Activated T-cell treated with anti-CD3 and anti-CD28 coated beads, Interleukin-2, amount 50 U/mL, for 4 hours (primary cell): ENCODE measurements at regions not wholly inside any gene's neighbourhood (a gene's known extent, or its start where the extent isn't known, plus 50 kb on each side); places are given as distances from the start of the nearest gene placed in this dataset.

ENCODE experiments used
- ATAC-seq, 2 donors: fragments of 200-7000 bp; cut with Tn5 transposase; one replicate each; pipeline ENCODE4 v1.10.0; 2021
- DNase-seq: peaks from one replicate; pipeline ENCODE4 v3.0.0-alpha.2; 2020
- H3K27me3 Mint-ChIP-seq: one replicate; pipeline ENCODE4 v1.8.0; 2021; ENCODE audit warnings: low read depth, mixed read lengths
- H3K36me3 Mint-ChIP-seq: one replicate; pipeline ENCODE4 v1.8.0; 2022; ENCODE audit warnings: mixed read lengths; ENCODE audit not compliant: insufficient read depth
- H3K4me1 Mint-ChIP-seq: one replicate; pipeline ENCODE4 v1.8.0; 2021; ENCODE audit warnings: low read depth, mixed read lengths
- H3K4me3 Mint-ChIP-seq: one replicate; pipeline ENCODE4 v1.8.0; 2021; ENCODE audit warnings: mild to moderate bottlenecking, moderate library complexity, mixed read lengths
- H3K9me3 Mint-ChIP-seq: one replicate; pipeline ENCODE4 v1.8.0; 2021; ENCODE audit warnings: mixed read lengths

GRCh38 chr1:187870552-187870951 lies 1041.8 kb downstream of the PLA2G4A start:
- ATAC-seq (no peak), DNase-seq (no peak)
- H3K4me1 Mint-ChIP-seq = no peaks in the 10 kb centered on the region
- no peaks in the 10 kb centered on the region for H3K36me3 Mint-ChIP-seq
- H3K9me3 Mint-ChIP-seq = peaks cover 14% of the 10 kb centered on the region
- no peaks in the 10 kb centered on the region for H3K27me3 Mint-ChIP-seq
- no peak overlapping the region for H3K4me3 Mint-ChIP-seq

GRCh38 chr1:187871177-187871845 lies 1042.6 kb downstream of the PLA2G4A start:
- no peaks in the 10 kb centered on the region for H3K27me3 Mint-ChIP-seq
- H3K4me3 Mint-ChIP-seq = no peak overlapping the region
- ATAC-seq (no peak), DNase-seq (no peak)
- peaks cover 14% of the 10 kb centered on the region for H3K9me3 Mint-ChIP-seq
- H3K36me3 Mint-ChIP-seq = no peaks in the 10 kb centered on the region
- H3K4me1 Mint-ChIP-seq = no peaks in the 10 kb centered on the region

GRCh38 chr1:187872550-187872949 lies 1043.8 kb downstream of the PLA2G4A start:
- no peaks in the 10 kb centered on the region for H3K36me3 Mint-ChIP-seq
- ATAC-seq = no peak
- H3K9me3 Mint-ChIP-seq = peaks cover 21% of the 10 kb centered on the region
- no peaks in the 10 kb centered on the region for H3K4me1 Mint-ChIP-seq
- H3K27me3 Mint-ChIP-seq = no peaks in the 10 kb centered on the region
- no peak for DNase-seq
- H3K4me3 Mint-ChIP-seq = no peak overlapping the region

- ATAC-seq (no peak), DNase-seq (no peak)
- no peaks in the 10 kb centered on the region for H3K4me1 Mint-ChIP-seq
- H3K36me3 Mint-ChIP-seq = no peaks in the 10 kb centered on the region
- peaks cover 22% of the 10 kb centered on the region for H3K9me3 Mint-ChIP-seq
- H3K4me3 Mint-ChIP-seq = no peak overlapping the region
- no peaks in the 10 kb centered on the region for H3K27me3 Mint-ChIP-seq
Observed at GRCh38 chr1:187873126-187873525, 1044.4 kb downstream of the PLA2G4A start.

- H3K9me3 Mint-ChIP-seq = peaks cover 13% of the 10 kb centered on the region
- no peaks in the 10 kb centered on the region for H3K36me3 Mint-ChIP-seq
- no peak overlapping the region for H3K4me3 Mint-ChIP-seq
- H3K4me1 Mint-ChIP-seq = no peaks in the 10 kb centered on the region
- DNase-seq (no peak), ATAC-seq (no peak)
- no peaks in the 10 kb centered on the region for H3K27me3 Mint-ChIP-seq
Observed at GRCh38 chr1:187876775-187877174, 1048.0 kb downstream of the PLA2G4A start.

GRCh38 chr1:187877220-187877619 lies 1048.5 kb downstream of the PLA2G4A start:
- H3K4me1 Mint-ChIP-seq = no peaks in the 10 kb centered on the region

GRCh38 chr1:187878883-187879282 lies 1050.1 kb downstream of the PLA2G4A start:
- Mint-ChIP-seq H3K4me3 (no peak overlapping the region), H3K4me1 (no peaks in the 10 kb centered on the region), H3K27me3 (no peaks in the 10 kb centered on the region), H3K36me3 (no peaks in the 10 kb centered on the region), H3K9me3 (peaks cover 11% of the 10 kb centered on the region)
- DNase-seq (no peak), ATAC-seq (no peak)

More at GRCh38 chr1:187877220-187877619, 1048.5 kb downstream of the PLA2G4A start:
- no peak overlapping the region for H3K4me3 Mint-ChIP-seq
- H3K27me3 Mint-ChIP-seq = no peaks in the 10 kb centered on the region
- no peak for ATAC-seq
- no peak for DNase-seq
- H3K9me3 Mint-ChIP-seq = peaks cover 11% of the 10 kb centered on the region
- no peaks in the 10 kb centered on the region for H3K36me3 Mint-ChIP-seq

GRCh38 chr1:187883356-187883755 lies 1054.6 kb downstream of the PLA2G4A start:
- Mint-ChIP-seq H3K27me3 (no peaks in the 10 kb centered on the region), H3K9me3 (no peaks in the 10 kb centered on the region)
- ATAC-seq = no peak

GRCh38 chr1:187891993-187892682 lies 1063.4 kb downstream of the PLA2G4A start:
- Mint-ChIP-seq H3K9me3 (peaks cover 15% of the 10 kb centered on the region), H3K4me3 (no peak overlapping the region), H3K36me3 (no peaks in the 10 kb centered on the region), H3K4me1 (no peaks in the 10 kb centered on the region), H3K27me3 (no peaks in the 10 kb centered on the region)
- DNase-seq = no peak
- no peak for ATAC-seq

More at GRCh38 chr1:187883356-187883755, 1054.6 kb downstream of the PLA2G4A start:
- Mint-ChIP-seq H3K36me3 (no peaks in the 10 kb centered on the region), H3K4me1 (no peaks in the 10 kb centered on the region), H3K4me3 (no peak overlapping the region)
- no peak for DNase-seq

- Mint-ChIP-seq H3K9me3 (peaks cover 15% of the 10 kb centered on the region), H3K4me1 (no peaks in the 10 kb centered on the region), H3K36me3 (no peaks in the 10 kb centered on the region), H3K27me3 (no peaks in the 10 kb centered on the region), H3K4me3 (no peak overlapping the region)
- DNase-seq (no peak), ATAC-seq (no peak)
Observed at GRCh38 chr1:187892683-187893039, 1063.9 kb downstream of the PLA2G4A start.

GRCh38 chr1:187893471-187893870 lies 1064.7 kb downstream of the PLA2G4A start:
- ATAC-seq (no peak), DNase-seq (no peak)
- peaks cover 15% of the 10 kb centered on the region for H3K9me3 Mint-ChIP-seq
- no peaks in the 10 kb centered on the region for H3K36me3 Mint-ChIP-seq
- no peaks in the 10 kb centered on the region for H3K4me1 Mint-ChIP-seq
- H3K27me3 Mint-ChIP-seq = no peaks in the 10 kb centered on the region
- no peak overlapping the region for H3K4me3 Mint-ChIP-seq

GRCh38 chr1:187894349-187894748 lies 1065.6 kb downstream of the PLA2G4A start:
- Mint-ChIP-seq H3K27me3 (no peaks in the 10 kb centered on the region), H3K9me3 (peaks cover 15% of the 10 kb centered on the region), H3K36me3 (no peaks in the 10 kb centered on the region), H3K4me3 (no peak overlapping the region), H3K4me1 (no peaks in the 10 kb centered on the region)
- DNase-seq = no peak
- no peak for ATAC-seq

GRCh38 chr1:187903223-187903622 lies 1074.5 kb downstream of the PLA2G4A start:
- Mint-ChIP-seq H3K4me1 (no peaks in the 10 kb centered on the region), H3K9me3 (peaks cover 11% of the 10 kb centered on the region), H3K36me3 (no peaks in the 10 kb centered on the region), H3K4me3 (no peak overlapping the region), H3K27me3 (no peaks in the 10 kb centered on the region)
- no peak for ATAC-seq
- DNase-seq = no peak

- Mint-ChIP-seq H3K9me3 (peaks cover 19% of the 10 kb centered on the region), H3K4me1 (no peaks in the 10 kb centered on the region), H3K4me3 (no peak overlapping the region), H3K36me3 (no peaks in the 10 kb centered on the region), H3K27me3 (no peaks in the 10 kb centered on the region)
- ATAC-seq = no peak
- DNase-seq = no peak
Observed at GRCh38 chr1:187909382-187909781, 1080.6 kb downstream of the PLA2G4A start.

GRCh38 chr1:187911820-187912219 lies 1083.1 kb downstream of the PLA2G4A start:
- DNase-seq (no peak), ATAC-seq (no peak)
- Mint-ChIP-seq H3K9me3 (peaks cover 16% of the 10 kb centered on the region), H3K4me1 (no peaks in the 10 kb centered on the region), H3K4me3 (no peak overlapping the region), H3K27me3 (no peaks in the 10 kb centered on the region), H3K36me3 (no peaks in the 10 kb centered on the region)
